ENCODE measurements at regions not wholly inside any gene's neighbourhood (a gene's known extent, or its start where the extent isn't known, plus 50 kb on each side); places are given as distances from the start of the nearest gene placed in this dataset.
A peak's percentile ranks its signal among the peaks of the same experiment; 100 is the strongest.

- FAIRE-seq (peak; percentile 60), DNase-seq (ENCODE audit: low spot score) (peak; percentile 20)
Observed at GRCh38 chr3:182710557-182711157, 82.6 kb upstream of the ATP11B start.

- FAIRE-seq (no peak), DNase-seq (ENCODE audit: low spot score) (no peak)
Observed at GRCh38 chr3:182711261-182711683, 82.0 kb upstream of the ATP11B start.

GRCh38 chr3:182711853-182712252 lies 81.5 kb upstream of the ATP11B start:
- no peak for FAIRE-seq
- no peak for DNase-seq (ENCODE audit: low spot score)

- DNase-seq (ENCODE audit: low spot score) (no peak), FAIRE-seq (no peak)
Observed at GRCh38 chr3:182713111-182713510, 80.2 kb upstream of the ATP11B start.

- peak; percentile 42 for FAIRE-seq
- DNase-seq (ENCODE audit: low spot score): peak; percentile 48
Observed at GRCh38 chr3:182713743-182714517, 79.4 kb upstream of the ATP11B start.

- FAIRE-seq: no peak
- no peak for DNase-seq (ENCODE audit: low spot score)
Observed at GRCh38 chr3:182715006-182715405, 78.3 kb upstream of the ATP11B start.

- FAIRE-seq (no peak), DNase-seq (ENCODE audit: low spot score) (no peak)
Observed at GRCh38 chr3:182716114-182716688, 77.1 kb upstream of the ATP11B start.

GRCh38 chr3:182717216-182717615 lies 76.1 kb upstream of the ATP11B start:
- FAIRE-seq (no peak), DNase-seq (ENCODE audit: low spot score) (no peak)

- FAIRE-seq: no peak
- DNase-seq (ENCODE audit: low spot score): no peak
Observed at GRCh38 chr3:182722907-182723306, 70.4 kb upstream of the ATP11B start.

DNA sequence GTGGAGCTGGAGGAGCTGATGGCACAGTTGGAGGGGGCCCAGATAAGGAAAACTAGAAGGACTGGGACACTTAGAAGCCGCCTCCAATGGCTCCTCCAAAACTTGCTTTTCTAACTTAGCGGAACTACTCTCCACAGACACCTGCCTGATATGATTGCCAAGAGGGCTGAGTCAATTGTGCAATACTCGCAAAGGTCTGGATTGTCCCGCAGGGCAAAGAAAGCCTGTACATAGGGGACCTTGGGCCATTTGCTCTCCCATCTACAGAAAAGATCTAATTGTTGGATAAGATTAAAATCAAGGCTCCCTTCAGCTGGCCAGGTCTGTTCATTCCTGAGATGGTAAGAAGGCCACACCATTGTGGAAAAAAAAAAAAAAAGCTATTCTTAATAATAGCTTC lies 69.7 kb upstream of the ATP11B start:
- no peak for DNase-seq (ENCODE audit: low spot score)
- no peak for FAIRE-seq

DNA sequence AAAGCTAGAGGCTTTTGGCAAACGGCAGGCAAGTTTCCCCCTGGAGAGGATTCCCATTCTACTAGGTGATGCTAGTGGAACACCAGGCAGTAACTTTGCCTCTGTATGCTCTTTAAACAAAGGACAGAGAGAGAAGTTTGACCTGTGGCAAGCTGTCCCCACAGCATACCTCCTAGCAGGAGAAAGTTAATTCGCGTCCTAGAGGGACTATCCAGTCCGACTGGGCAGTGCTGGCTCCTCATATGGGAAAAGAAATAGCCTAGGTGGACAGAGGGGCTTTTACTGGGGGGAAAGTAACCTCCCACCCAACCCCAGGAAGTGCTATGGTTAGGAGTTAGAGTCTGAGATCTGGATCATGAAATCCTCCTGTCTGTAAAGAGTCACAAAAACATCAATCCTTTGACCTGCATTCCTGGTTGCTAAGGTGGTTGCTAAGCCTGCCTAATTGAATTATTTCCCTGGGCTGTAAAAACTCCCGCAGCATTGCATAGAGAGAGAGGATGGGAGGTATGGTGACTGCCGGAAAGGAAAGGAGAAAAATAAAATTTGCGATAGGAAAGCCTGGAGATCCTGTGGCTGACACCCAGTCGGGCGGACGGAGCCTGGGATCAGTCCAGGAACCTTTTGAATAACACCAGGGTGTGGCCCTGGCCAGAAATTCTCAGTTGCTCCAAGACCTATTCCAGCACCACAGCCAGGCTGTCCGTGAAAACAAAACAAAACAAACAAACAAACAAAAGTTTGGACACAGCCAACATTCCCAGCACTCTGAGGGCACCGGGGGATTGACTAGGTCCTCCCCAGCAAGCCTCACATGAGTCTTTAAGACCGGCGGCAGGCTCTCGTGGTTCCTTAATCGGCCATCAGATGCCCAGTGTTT lies 67.7 kb upstream of the ATP11B start:
- FAIRE-seq: no peak
- DNase-seq (ENCODE audit: low spot score): no peak

- no peak for FAIRE-seq
- no peak for DNase-seq (ENCODE audit: low spot score)
Observed at GRCh38 chr3:182726258-182727142, 66.8 kb upstream of the ATP11B start.

- DNase-seq (ENCODE audit: low spot score) (no peak), FAIRE-seq (no peak)
Observed at GRCh38 chr3:182728238-182728637, 65.1 kb upstream of the ATP11B start.

- no peak for FAIRE-seq
- no peak for DNase-seq (ENCODE audit: low spot score)
Observed at GRCh38 chr3:182729903-182730674, 63.2 kb upstream of the ATP11B start.

DNA sequence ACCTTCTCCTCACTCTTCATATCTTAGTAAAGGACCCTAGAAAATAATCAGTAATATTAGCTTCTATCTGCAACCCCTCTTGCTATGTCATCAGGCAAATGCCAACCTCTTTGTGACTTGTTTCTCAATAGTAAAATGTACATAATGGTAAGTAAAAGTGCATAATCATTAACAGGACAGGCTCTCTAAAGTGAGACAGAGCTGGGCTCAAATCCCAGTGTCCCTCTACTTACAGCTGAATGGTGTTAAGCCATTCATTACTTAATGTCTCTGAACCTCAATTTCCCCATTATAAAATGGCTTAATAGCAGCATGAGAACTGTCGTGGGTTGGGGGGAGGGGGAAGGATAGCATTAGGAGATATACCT lies 62.6 kb upstream of the ATP11B start:
- no peak for FAIRE-seq
- DNase-seq (ENCODE audit: low spot score): no peak

DNA sequence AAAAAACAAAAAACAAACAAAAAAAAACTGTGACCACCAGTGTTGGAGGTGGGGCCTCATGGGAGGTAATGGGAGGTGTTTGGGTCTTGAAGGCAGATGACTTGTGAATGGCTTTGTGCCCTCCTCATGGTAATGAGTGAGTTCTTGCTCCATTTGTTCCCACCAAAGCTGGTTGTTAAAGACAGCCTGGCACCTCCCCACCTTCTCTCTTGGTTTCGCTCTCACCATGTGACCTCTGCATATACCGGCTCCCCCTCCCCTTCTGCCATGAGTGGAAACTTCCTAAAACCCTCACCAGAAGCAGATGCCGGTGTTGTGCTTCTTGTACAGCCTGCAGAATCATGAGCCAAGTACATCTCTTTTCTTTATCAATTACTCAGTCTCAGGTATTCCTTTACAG lies 61.5 kb upstream of the ATP11B start:
- DNase-seq (ENCODE audit: low spot score) (no peak), FAIRE-seq (no peak)

- no peak for DNase-seq (ENCODE audit: low spot score)
- no peak for FAIRE-seq
Observed at GRCh38 chr3:182732232-182733015, 60.9 kb upstream of the ATP11B start.

DNA sequence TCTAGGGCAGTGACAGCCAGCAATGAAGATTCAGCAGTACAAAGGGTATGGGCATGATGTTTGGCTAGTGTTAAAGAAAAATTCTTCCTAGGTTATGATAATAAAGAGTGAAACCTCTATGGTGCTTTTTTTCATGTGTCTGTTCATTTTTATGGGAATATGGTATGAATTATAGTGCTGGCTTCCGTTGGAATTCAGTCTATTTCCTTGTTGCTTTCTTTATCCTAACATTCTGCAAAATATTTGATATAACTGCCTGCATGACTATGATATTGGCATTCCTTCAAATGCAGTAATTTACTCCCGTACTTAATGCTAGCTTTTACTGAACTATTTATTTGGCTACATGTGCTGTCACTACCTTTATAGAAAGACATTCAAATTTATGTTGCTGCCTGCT lies 57.6 kb upstream of the ATP11B start:
- FAIRE-seq: no peak
- no peak for DNase-seq (ENCODE audit: low spot score)

DNA sequence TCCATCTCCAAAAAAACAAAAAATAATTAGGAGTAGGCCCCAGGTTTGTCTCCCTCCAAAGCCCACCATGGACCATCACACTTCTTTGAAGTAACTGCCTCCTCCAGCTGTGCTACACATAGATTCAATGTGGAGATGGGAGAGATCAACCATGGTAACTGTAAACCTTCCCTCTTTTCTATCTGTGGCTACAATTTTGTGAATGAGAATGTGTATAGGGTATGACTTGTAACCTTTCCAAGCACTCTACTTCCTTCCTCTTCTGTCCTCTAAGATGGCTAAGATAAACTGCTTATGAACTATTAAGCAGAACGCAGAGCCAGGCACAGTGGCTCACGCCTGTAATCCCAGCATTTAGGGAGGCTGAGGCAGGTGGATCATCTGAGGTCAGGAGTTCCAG lies 55.5 kb upstream of the ATP11B start:
- DNase-seq (ENCODE audit: low spot score) (no peak), FAIRE-seq (no peak)
